CD4-positive, alpha-beta T cell (primary cell): ENCODE measurements at regions not wholly inside any gene's neighbourhood (a gene's known extent, or its start where the extent isn't known, plus 50 kb on each side); places are given as distances from the start of the nearest gene placed in this dataset.

Experiments
- ATAC-seq: fragments of 200-7000 bp; cut with Tn5 transposase; one replicate; pipeline ENCODE4 v1.10.0; 2022; ENCODE audit warnings: mild to moderate bottlenecking; ENCODE audit not compliant: poor library complexity
- CTCF ChIA-PET: fragments of 350-600 bp; sonication (Branson Sonifier 250); formaldehyde crosslinking; loops from one replicate; lab custom pipeline; 2021; ENCODE audit warnings: antibody characterized with exemption, inconsistent platforms; lab: Charles Lee
- POLR2A ChIA-PET: fragments of 350-600 bp; sonication (Branson Sonifier 250); formaldehyde crosslinking; loops from one replicate; lab custom pipeline; 2021; ENCODE audit warnings: antibody characterized with exemption, inconsistent platforms; lab: Charles Lee
- DNase-seq, 14 experiments: peaks; one replicate each; pipeline ENCODE4 v3.0.0-alpha.2; 2013 to 2020; ENCODE audit warnings: mixed read lengths in 2 of 14
- H3K27ac ChIP-seq, 2 donors: one replicate each; pipeline versions ENCODE4 v1.5.1 to v1.7.0; 2013; ENCODE audit warnings: low read length in 2 of 2, low read depth in 1 of 2, mild to moderate bottlenecking in 1 of 2
- H3K27me3 ChIP-seq, 2 experiments: 1 replicate in 1 of 2; 2 replicates in 1 of 2; pipeline versions ENCODE4 v1.6.1 to v1.7.0; 2013; ENCODE audit warnings: low read length in 2 of 2, control low read depth in 1 of 2, mild to moderate bottlenecking in 1 of 2, moderate library complexity in 1 of 2; ENCODE audit not compliant: insufficient read depth in 2 of 2, control insufficient read depth in 1 of 2
- H3K36me3 ChIP-seq: one replicate; pipeline ENCODE4 v1.6.1; 2013; ENCODE audit warnings: low read length, control low read depth; ENCODE audit not compliant: insufficient read depth
- H3K4me1 ChIP-seq: one replicate; pipeline ENCODE4 v1.6.1; 2013; ENCODE audit warnings: low read length, control low read depth; ENCODE audit not compliant: insufficient read depth
- H3K4me3 ChIP-seq: one replicate; pipeline ENCODE4 v1.5.1; 2013; ENCODE audit warnings: mild to moderate bottlenecking, low read length, moderate library complexity
- H3K9me3 ChIP-seq, 2 experiments: 1 replicate in 1 of 2; 2 replicates in 1 of 2; pipeline versions ENCODE4 v1.6.1 to v1.7.0; 2013; ENCODE audit warnings: low read length in 2 of 2, mild to moderate bottlenecking in 2 of 2, control low read depth in 1 of 2, moderate library complexity in 1 of 2; ENCODE audit not compliant: control insufficient read depth in 1 of 2, insufficient read depth in 1 of 2
- H3K27ac Mint-ChIP-seq: one replicate; pipeline ENCODE4 v1.8.0; 2020; ENCODE audit warnings: mixed read lengths
- H3K27me3 Mint-ChIP-seq: one replicate; pipeline ENCODE4 v1.8.0; 2021; ENCODE audit warnings: mixed read lengths
- H3K36me3 Mint-ChIP-seq: one replicate; pipeline ENCODE4 v1.8.0; 2021; ENCODE audit warnings: low read depth, mixed read lengths
- H3K4me1 Mint-ChIP-seq: one replicate; pipeline ENCODE4 v1.8.0; 2021; ENCODE audit warnings: low read depth, mixed read lengths
- H3K4me3 Mint-ChIP-seq: one replicate; pipeline ENCODE4 v1.8.0; 2020; ENCODE audit warnings: mild to moderate bottlenecking, mixed read lengths
- H3K9me3 Mint-ChIP-seq: one replicate; pipeline ENCODE4 v1.8.0; 2020; ENCODE audit warnings: mixed read lengths
- CTCF ChIP-seq: fragments of 200-600 bp; IDR thresholded peaks from one replicate; pipeline ENCODE4 v1.8.0; 2022; ENCODE audit warnings: antibody characterized with exemption, mild to moderate bottlenecking
- intact Hi-C, 2 experiments: fragments of 100-400 bp; cut with DNase I in 1 of 2; cut with micrococcal nuclease in 1 of 2; formaldehyde crosslinking; loops; one replicate each; pipeline versions ENCODE4 v1.15.1 to v1.9.0; 2023 to 2025; cut with DNase I, micrococcal nuclease

GRCh38 chr3:83065851-83066460, 1304.5 kb upstream of the GBE1 start:
- H3K4me1 Mint-ChIP-seq: no peaks in the 10 kb centered on the region
- Histone ChIP-seq H3K9me3 (peaks cover 0 to 6% of the 10 kb centered on the region in 2 experiments), H3K27me3 (no peaks in the 10 kb centered on the region), H3K4me3 (no peak overlapping the region), H3K4me1 (no peaks in the 10 kb centered on the region), H3K36me3 (no peaks in the 10 kb centered on the region), H3K27ac (no peak overlapping the region)
- no peak for ATAC-seq
- TF ChIP-seq CTCF: no peak
- intact Hi-C loops: no loop called here
- H3K4me3 Mint-ChIP-seq: no peak overlapping the region
- no peak for DNase-seq
- H3K9me3 Mint-ChIP-seq: peaks cover 7% of the 10 kb centered on the region
- no peaks in the 10 kb centered on the region for H3K36me3 Mint-ChIP-seq
- H3K27me3 Mint-ChIP-seq: no peaks in the 10 kb centered on the region
- no peak overlapping the region for H3K27ac Mint-ChIP-seq
- CTCF ChIA-PET: no interaction called here
- POLR2A ChIA-PET: no interaction called here

DNA sequence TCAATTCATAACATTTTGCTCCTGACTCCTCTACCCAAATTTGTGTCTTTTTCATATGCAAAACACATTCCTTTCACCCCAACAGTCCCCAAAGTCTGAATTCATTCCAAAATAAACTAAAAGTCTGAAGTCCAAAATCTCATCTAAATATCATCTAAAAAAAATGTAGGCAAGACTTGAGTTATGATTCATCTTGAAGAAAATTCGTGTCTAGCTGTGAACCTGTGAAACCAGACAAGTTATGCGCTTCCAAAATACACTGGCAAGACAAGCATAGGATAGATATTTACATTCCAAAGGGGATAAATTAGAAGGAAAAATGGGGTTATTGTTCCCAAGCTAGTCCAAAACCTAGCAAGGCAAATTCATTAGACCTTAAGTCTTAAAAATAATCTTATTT, 1302.0 kb upstream of the GBE1 start:
- no peak for TF ChIP-seq CTCF
- Histone ChIP-seq H3K4me1 (no peaks in the 10 kb centered on the region), H3K4me3 (no peak overlapping the region), H3K27me3 (no peaks in the 10 kb centered on the region), H3K27ac (no peak overlapping the region), H3K9me3 (peaks cover 0 to 6% of the 10 kb centered on the region in 2 experiments), H3K36me3 (no peaks in the 10 kb centered on the region)
- DNase-seq (no peak), ATAC-seq (no peak)
- Mint-ChIP-seq H3K4me3 (no peak overlapping the region), H3K9me3 (peaks cover 9% of the 10 kb centered on the region), H3K36me3 (no peaks in the 10 kb centered on the region), H3K27ac (no peak overlapping the region), H3K27me3 (no peaks in the 10 kb centered on the region), H3K4me1 (no peaks in the 10 kb centered on the region)
- ChIA-PET CTCF (no interaction called here), POLR2A (no interaction called here)
- intact Hi-C loops: no loop called here

DNA sequence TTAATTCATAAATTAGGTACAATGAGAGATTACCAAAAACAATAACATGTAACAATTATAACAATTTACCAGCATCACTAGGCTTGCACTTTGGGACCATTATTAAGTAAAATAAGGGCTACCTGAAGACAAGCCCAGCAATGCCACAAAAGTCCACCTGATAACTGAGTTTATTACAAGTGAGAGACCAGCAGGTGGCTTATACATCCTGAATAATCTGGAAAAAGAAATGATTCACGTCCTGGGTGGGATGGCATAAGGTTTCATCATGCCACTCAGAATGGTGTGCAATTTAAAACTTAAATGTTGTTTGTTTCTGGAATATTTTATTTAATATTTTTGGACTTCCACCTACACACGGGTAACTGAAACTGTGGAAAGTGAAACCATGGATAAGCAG, 1287.1 kb upstream of the GBE1 start:
- Histone ChIP-seq H3K27ac (no peak overlapping the region), H3K9me3 (no peaks in the 10 kb centered on the region), H3K4me3 (no peak overlapping the region), H3K36me3 (no peaks in the 10 kb centered on the region), H3K27me3 (no peaks in the 10 kb centered on the region), H3K4me1 (no peaks in the 10 kb centered on the region)
- Mint-ChIP-seq H3K4me1 (no peaks in the 10 kb centered on the region), H3K27me3 (no peaks in the 10 kb centered on the region), H3K36me3 (no peaks in the 10 kb centered on the region), H3K9me3 (peaks cover 2% of the 10 kb centered on the region), H3K27ac (no peak overlapping the region), H3K4me3 (no peak overlapping the region)
- CTCF ChIA-PET: no interaction called here
- ATAC-seq: no peak
- no peak for TF ChIP-seq CTCF
- intact Hi-C loops: no loop called here
- no peak for DNase-seq
- POLR2A ChIA-PET: no interaction called here
